ENCODE measurements at regions not wholly inside any gene's neighbourhood (a gene's known extent, or its start where the extent isn't known, plus 50 kb on each side); places are given as distances from the start of the nearest gene placed in this dataset.
"Not testable (repeated sequence)": the region's sequence is repeated elsewhere in the genome, so short reads cannot be mapped to it uniquely, and the experiment has no call there.

GRCh38 chr2:142734231-142734630, 143.2 kb upstream of the KYNU start:
- H3K27me3 ChIP-seq (replicated peaks in 1 of 2; ENCODE audit: control insufficient read depth in 2 of 2, extremely low read depth in 1 of 2, insufficient read depth in 2 of 2, low read length in 1 of 2) = no peaks in the 10 kb centered on the region
- ATAC-seq (replicated peaks in 1 of 4) = no peak
- ChIA-PET POLR2A (no interaction called here), CTCF (no interaction called here)
- H3K4me3 ChIP-seq (ENCODE audit: control insufficient read depth in 1 of 2, extremely low read depth in 1 of 2, low read length in 1 of 2) = no peak overlapping the region
- Mint-ChIP-seq H3K9me3 (peaks cover 1 to 10% (median 7%) of the 10 kb centered on the region in 3 donors), H3K27me3 (no peaks in the 10 kb centered on the region), H3K4me1 (no peaks in the 10 kb centered on the region), H3K27ac (no peak overlapping the region), H3K36me3 (no peaks in the 10 kb centered on the region), H3K4me3 (no peak overlapping the region)
- no peaks in the 10 kb centered on the region for H3K36me3 ChIP-seq (ENCODE audit: control insufficient read depth in 2 of 2, extremely low read depth in 1 of 2, insufficient read depth in 1 of 2, low read length in 1 of 2)
- H3K4me1 ChIP-seq (ENCODE audit: control insufficient read depth in 1 of 2, extremely low read depth in 1 of 2, insufficient read depth in 2 of 2, low read length in 2 of 2) = no peaks in the 10 kb centered on the region
- H3K27ac ChIP-seq (ENCODE audit: low read length) = no peak overlapping the region
- H3K9me3 ChIP-seq = no peaks in the 10 kb centered on the region
- DNase-seq = no peak
- WGBS (ENCODE audit: insufficient coverage) = no CpG with 5 or more reads among the region's 3 CpGs

GRCh38 chr2:142729814-142730213, 147.7 kb upstream of the KYNU start:
- H3K27me3 Mint-ChIP-seq; H3K4me3 ChIP-seq (ENCODE audit: control insufficient read depth in 1 of 2, extremely low read depth in 1 of 2, low read length in 1 of 2); H3K27ac Mint-ChIP-seq; ATAC-seq (replicated peaks in 1 of 4); H3K36me3 Mint-ChIP-seq; DNase-seq; H3K27me3 ChIP-seq (replicated peaks in 1 of 2; ENCODE audit: control insufficient read depth in 2 of 2, extremely low read depth in 1 of 2, insufficient read depth in 2 of 2, low read length in 1 of 2); CTCF ChIA-PET; H3K4me1 ChIP-seq (ENCODE audit: control insufficient read depth in 1 of 2, extremely low read depth in 1 of 2, insufficient read depth in 2 of 2, low read length in 2 of 2); H3K36me3 ChIP-seq (ENCODE audit: control insufficient read depth in 2 of 2, extremely low read depth in 1 of 2, insufficient read depth in 1 of 2, low read length in 1 of 2); H3K27ac ChIP-seq (ENCODE audit: low read length); H3K9me3 ChIP-seq; POLR2A ChIA-PET; H3K4me1 Mint-ChIP-seq; H3K4me3 Mint-ChIP-seq: not testable (repeated sequence)
- peaks cover 2 to 20% (median 11%) of the 10 kb centered on the region in 3 donors for H3K9me3 Mint-ChIP-seq
- no CpG with 5 or more reads among the region's 1 CpG for WGBS (ENCODE audit: insufficient coverage)

- DNase-seq; H3K4me1 Mint-ChIP-seq; H3K4me1 ChIP-seq (ENCODE audit: control insufficient read depth in 1 of 2, extremely low read depth in 1 of 2, insufficient read depth in 2 of 2, low read length in 2 of 2); ATAC-seq (replicated peaks in 1 of 4); H3K9me3 ChIP-seq; H3K27ac ChIP-seq (ENCODE audit: low read length); POLR2A ChIA-PET; H3K36me3 Mint-ChIP-seq; CTCF ChIA-PET; H3K27me3 ChIP-seq (replicated peaks in 1 of 2; ENCODE audit: control insufficient read depth in 2 of 2, extremely low read depth in 1 of 2, insufficient read depth in 2 of 2, low read length in 1 of 2); H3K4me3 ChIP-seq (ENCODE audit: control insufficient read depth in 1 of 2, extremely low read depth in 1 of 2, low read length in 1 of 2); H3K36me3 ChIP-seq (ENCODE audit: control insufficient read depth in 2 of 2, extremely low read depth in 1 of 2, insufficient read depth in 1 of 2, low read length in 1 of 2); H3K27me3 Mint-ChIP-seq; H3K4me3 Mint-ChIP-seq; H3K27ac Mint-ChIP-seq: not testable (repeated sequence)
- 80% methylated on average over 9 of the region's 17 CpGs for WGBS (ENCODE audit: insufficient coverage)
- peaks cover 2 to 20% (median 11%) of the 10 kb centered on the region in 3 donors for H3K9me3 Mint-ChIP-seq
Measured at GRCh38 chr2:142727821-142728478, 149.5 kb upstream of the KYNU start.

GRCh38 chr2:142725386-142725785, 152.1 kb upstream of the KYNU start:
- H3K36me3 Mint-ChIP-seq = no peaks in the 10 kb centered on the region
- H3K4me3 Mint-ChIP-seq = no peak overlapping the region
- no peak for DNase-seq
- no peaks in the 10 kb centered on the region for H3K27me3 Mint-ChIP-seq
- peaks cover 0 to 16% (median 11%) of the 10 kb centered on the region in 3 donors for H3K9me3 Mint-ChIP-seq
- H3K4me1 ChIP-seq (ENCODE audit: control insufficient read depth in 1 of 2, extremely low read depth in 1 of 2, insufficient read depth in 2 of 2, low read length in 2 of 2) = no peaks in the 10 kb centered on the region
- no peak for ATAC-seq (replicated peaks in 1 of 4)
- H3K27ac Mint-ChIP-seq = no peak overlapping the region
- WGBS (ENCODE audit: insufficient coverage) = no CpG with 5 or more reads among the region's 2 CpGs
- no peak overlapping the region for H3K27ac ChIP-seq (ENCODE audit: low read length)
- no peaks in the 10 kb centered on the region for H3K9me3 ChIP-seq
- H3K27me3 ChIP-seq (replicated peaks in 1 of 2; ENCODE audit: control insufficient read depth in 2 of 2, extremely low read depth in 1 of 2, insufficient read depth in 2 of 2, low read length in 1 of 2) = no peaks in the 10 kb centered on the region
- H3K36me3 ChIP-seq (ENCODE audit: control insufficient read depth in 2 of 2, extremely low read depth in 1 of 2, insufficient read depth in 1 of 2, low read length in 1 of 2) = no peaks in the 10 kb centered on the region
- no peaks in the 10 kb centered on the region for H3K4me1 Mint-ChIP-seq
- no peak overlapping the region for H3K4me3 ChIP-seq (ENCODE audit: control insufficient read depth in 1 of 2, extremely low read depth in 1 of 2, low read length in 1 of 2)
- ChIA-PET POLR2A (no interaction called here), CTCF (no interaction called here)

- H3K4me3 Mint-ChIP-seq = no peak overlapping the region
- H3K4me1 Mint-ChIP-seq = no peaks in the 10 kb centered on the region
- no peaks in the 10 kb centered on the region for H3K36me3 ChIP-seq (ENCODE audit: control insufficient read depth in 2 of 2, extremely low read depth in 1 of 2, insufficient read depth in 1 of 2, low read length in 1 of 2)
- DNase-seq (no peak), ATAC-seq (replicated peaks in 1 of 4) (no peak)
- POLR2A ChIA-PET = no interaction called here
- H3K4me3 ChIP-seq (ENCODE audit: control insufficient read depth in 1 of 2, extremely low read depth in 1 of 2, low read length in 1 of 2) = no peak overlapping the region
- no peak overlapping the region for H3K27ac ChIP-seq (ENCODE audit: low read length)
- no peaks in the 10 kb centered on the region for H3K27me3 Mint-ChIP-seq
- H3K27ac Mint-ChIP-seq = no peak overlapping the region
- no peaks in the 10 kb centered on the region for H3K9me3 ChIP-seq
- no peaks in the 10 kb centered on the region for H3K36me3 Mint-ChIP-seq
- CTCF ChIA-PET = no interaction called here
- no peaks in the 10 kb centered on the region for H3K4me1 ChIP-seq (ENCODE audit: control insufficient read depth in 1 of 2, extremely low read depth in 1 of 2, insufficient read depth in 2 of 2, low read length in 2 of 2)
- H3K9me3 Mint-ChIP-seq = peaks cover 0 to 16% (median 11%) of the 10 kb centered on the region in 3 donors
- 100% methylated on average over 1 of the region's 2 CpGs for WGBS (ENCODE audit: insufficient coverage)
- H3K27me3 ChIP-seq (replicated peaks in 1 of 2; ENCODE audit: control insufficient read depth in 2 of 2, extremely low read depth in 1 of 2, insufficient read depth in 2 of 2, low read length in 1 of 2) = no peaks in the 10 kb centered on the region
Measured at GRCh38 chr2:142724713-142725349, 152.6 kb upstream of the KYNU start.

GRCh38 chr2:142724186-142724585, 153.3 kb upstream of the KYNU start:
- no peak overlapping the region for H3K27ac Mint-ChIP-seq
- no peaks in the 10 kb centered on the region for H3K27me3 Mint-ChIP-seq
- no peak overlapping the region for H3K27ac ChIP-seq (ENCODE audit: low read length)
- no peaks in the 10 kb centered on the region for H3K4me1 ChIP-seq (ENCODE audit: control insufficient read depth in 1 of 2, extremely low read depth in 1 of 2, insufficient read depth in 2 of 2, low read length in 2 of 2)
- ChIA-PET CTCF (no interaction called here), POLR2A (no interaction called here)
- no peaks in the 10 kb centered on the region for H3K4me1 Mint-ChIP-seq
- no peaks in the 10 kb centered on the region for H3K36me3 Mint-ChIP-seq
- no peaks in the 10 kb centered on the region for H3K27me3 ChIP-seq (replicated peaks in 1 of 2; ENCODE audit: control insufficient read depth in 2 of 2, extremely low read depth in 1 of 2, insufficient read depth in 2 of 2, low read length in 1 of 2)
- DNase-seq (no peak), ATAC-seq (replicated peaks in 1 of 4) (no peak)
- H3K4me3 Mint-ChIP-seq = no peak overlapping the region
- H3K36me3 ChIP-seq (ENCODE audit: control insufficient read depth in 2 of 2, extremely low read depth in 1 of 2, insufficient read depth in 1 of 2, low read length in 1 of 2) = no peaks in the 10 kb centered on the region
- H3K4me3 ChIP-seq (ENCODE audit: control insufficient read depth in 1 of 2, extremely low read depth in 1 of 2, low read length in 1 of 2) = no peak overlapping the region
- H3K9me3 Mint-ChIP-seq = peaks cover 0 to 14% (median 9%) of the 10 kb centered on the region in 3 donors
- H3K9me3 ChIP-seq = no peaks in the 10 kb centered on the region

- Histone ChIP-seq H3K9me3 (no peaks in the 10 kb centered on the region), H3K27ac (ENCODE audit: low read length) (no peak overlapping the region), H3K36me3 (ENCODE audit: control insufficient read depth in 2 of 2, extremely low read depth in 1 of 2, insufficient read depth in 1 of 2, low read length in 1 of 2) (no peaks in the 10 kb centered on the region), H3K4me1 (ENCODE audit: control insufficient read depth in 1 of 2, extremely low read depth in 1 of 2, insufficient read depth in 2 of 2, low read length in 2 of 2) (no peaks in the 10 kb centered on the region), H3K4me3 (ENCODE audit: control insufficient read depth in 1 of 2, extremely low read depth in 1 of 2, low read length in 1 of 2) (no peak overlapping the region), H3K27me3 (replicated peaks in 1 of 2; ENCODE audit: control insufficient read depth in 2 of 2, extremely low read depth in 1 of 2, insufficient read depth in 2 of 2, low read length in 1 of 2) (no peaks in the 10 kb centered on the region)
- Mint-ChIP-seq H3K9me3 (peaks cover 0 to 10% (median 9%) of the 10 kb centered on the region in 3 donors), H3K36me3 (no peaks in the 10 kb centered on the region), H3K4me3 (no peak overlapping the region), H3K27ac (no peak overlapping the region), H3K27me3 (no peaks in the 10 kb centered on the region), H3K4me1 (no peaks in the 10 kb centered on the region)
- CTCF ChIA-PET = no interaction called here
- POLR2A ChIA-PET = no interaction called here
- DNase-seq (no peak), ATAC-seq (replicated peaks in 1 of 4) (no peak)
- no CpG with 5 or more reads among the region's 1 CpG for WGBS (ENCODE audit: insufficient coverage)
Measured at GRCh38 chr2:142723236-142723635, 154.2 kb upstream of the KYNU start.

Measured in T-cell (primary cell).